ENCODE measurements at regions not wholly inside any gene's neighbourhood (a gene's known extent, or its start where the extent isn't known, plus 50 kb on each side); places are given as distances from the start of the nearest gene placed in this dataset.
A peak's percentile ranks its signal among the peaks of the same experiment; 100 is the strongest.

DNA sequence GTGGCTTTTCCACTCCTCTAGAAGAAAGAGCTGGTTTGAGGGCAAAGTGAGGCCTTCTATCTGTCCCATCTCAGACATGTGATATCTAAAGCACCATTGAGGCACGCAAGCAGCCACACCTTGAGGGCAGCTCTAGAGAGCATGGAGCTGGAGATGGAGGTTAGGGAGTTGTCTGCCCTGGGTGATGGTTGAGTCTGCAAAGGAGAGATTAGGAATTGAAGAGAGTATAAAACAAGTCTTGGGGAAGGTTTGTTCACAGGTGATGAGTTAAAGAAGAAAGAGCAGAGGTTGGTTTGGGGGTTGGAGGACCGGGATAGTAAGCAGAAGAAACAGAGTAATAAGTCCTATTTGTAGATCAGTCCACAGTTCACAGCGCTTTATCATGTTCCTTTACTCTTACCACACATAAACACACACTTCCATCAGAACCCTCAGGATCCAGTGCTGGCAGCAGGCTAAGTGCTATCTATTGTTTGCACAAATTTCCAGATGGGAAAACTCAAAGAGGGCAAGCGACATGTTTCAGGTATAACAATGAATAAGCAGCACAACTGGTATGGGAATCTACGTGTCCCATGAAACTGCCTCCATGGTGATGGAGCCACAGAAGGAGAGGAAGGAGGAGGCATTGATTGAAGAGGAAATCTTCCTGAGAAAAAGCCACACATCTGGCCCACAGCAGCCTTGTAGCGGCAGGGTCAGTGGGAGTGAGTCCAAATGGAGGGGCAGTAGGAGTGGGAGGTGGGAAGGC, 65.8 kb downstream of the RASSF10 start:
- H3K9me3 ChIP-seq = no peaks in the 10 kb centered on the region
- H3K4me1 ChIP-seq = peaks cover 5% of the 10 kb centered on the region
- intact Hi-C loops (cut with DNase I) = no loop called here
- H3K27ac ChIP-seq = no peak overlapping the region
- H3K27me3 ChIP-seq = no peaks in the 10 kb centered on the region
- TF ChIP-seq, protein P1, sequence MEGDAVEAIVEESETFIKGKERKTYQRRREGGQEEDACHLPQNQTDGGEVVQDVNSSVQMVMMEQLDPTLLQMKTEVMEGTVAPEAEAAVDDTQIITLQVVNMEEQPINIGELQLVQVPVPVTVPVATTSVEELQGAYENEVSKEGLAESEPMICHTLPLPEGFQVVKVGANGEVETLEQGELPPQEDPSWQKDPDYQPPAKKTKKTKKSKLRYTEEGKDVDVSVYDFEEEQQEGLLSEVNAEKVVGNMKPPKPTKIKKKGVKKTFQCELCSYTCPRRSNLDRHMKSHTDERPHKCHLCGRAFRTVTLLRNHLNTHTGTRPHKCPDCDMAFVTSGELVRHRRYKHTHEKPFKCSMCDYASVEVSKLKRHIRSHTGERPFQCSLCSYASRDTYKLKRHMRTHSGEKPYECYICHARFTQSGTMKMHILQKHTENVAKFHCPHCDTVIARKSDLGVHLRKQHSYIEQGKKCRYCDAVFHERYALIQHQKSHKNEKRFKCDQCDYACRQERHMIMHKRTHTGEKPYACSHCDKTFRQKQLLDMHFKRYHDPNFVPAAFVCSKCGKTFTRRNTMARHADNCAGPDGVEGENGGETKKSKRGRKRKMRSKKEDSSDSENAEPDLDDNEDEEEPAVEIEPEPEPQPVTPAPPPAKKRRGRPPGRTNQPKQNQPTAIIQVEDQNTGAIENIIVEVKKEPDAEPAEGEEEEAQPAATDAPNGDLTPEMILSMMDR (IDR thresholded peaks at IDR 0.05) = no peak
- no peak for TF ChIP-seq POLR2A (IDR thresholded peaks at IDR 0.05)
- TF ChIP-seq POLR2AphosphoS5 (IDR thresholded peaks at IDR 0.05; ENCODE audit: insufficient read depth in 1 of 2, low read depth in 1 of 2) = no peak
- peak in 1 of 2 donors; percentile 64 for DNase-seq (ENCODE audit: extremely low spot score in 2 of 2)
- H3K36me3 ChIP-seq = no peaks in the 10 kb centered on the region
- H3K4me3 ChIP-seq = no peak overlapping the region

DNA sequence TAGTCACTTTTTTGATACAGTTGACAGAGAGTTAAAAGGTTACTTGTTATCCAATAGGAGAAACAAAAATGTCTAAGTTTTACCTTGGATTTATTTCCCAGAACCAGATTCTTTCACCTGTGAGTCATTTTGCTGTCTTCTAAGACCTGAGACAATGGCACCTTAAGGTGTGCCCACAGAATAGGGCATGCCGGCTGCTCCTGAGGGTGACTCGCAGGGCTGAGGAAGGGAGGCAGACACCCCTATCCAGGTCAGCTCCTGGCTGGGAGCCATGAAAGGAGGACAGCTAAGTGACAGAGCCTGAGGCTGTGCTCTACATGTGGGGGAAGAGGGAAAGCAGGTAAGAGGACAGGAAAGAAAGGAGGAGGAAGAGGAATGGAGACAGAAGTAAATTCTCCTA, 67.8 kb downstream of the RASSF10 start:
- Histone ChIP-seq H3K4me1 (peaks cover 5% of the 10 kb centered on the region), H3K27me3 (no peaks in the 10 kb centered on the region), H3K9me3 (no peaks in the 10 kb centered on the region), H3K4me3 (no peak overlapping the region), H3K27ac (no peak overlapping the region), H3K36me3 (no peaks in the 10 kb centered on the region)
- TF ChIP-seq POLR2A (IDR thresholded peaks at IDR 0.05) (no peak), POLR2AphosphoS5 (IDR thresholded peaks at IDR 0.05; ENCODE audit: insufficient read depth in 1 of 2, low read depth in 1 of 2) (no peak)
- TF ChIP-seq, protein P1 (IDR thresholded peaks at IDR 0.05) = no peak
- peak in 1 of 2 donors; percentile 67 for DNase-seq (ENCODE audit: extremely low spot score in 2 of 2)
- intact Hi-C loops (cut with DNase I) = no loop called here

DNA sequence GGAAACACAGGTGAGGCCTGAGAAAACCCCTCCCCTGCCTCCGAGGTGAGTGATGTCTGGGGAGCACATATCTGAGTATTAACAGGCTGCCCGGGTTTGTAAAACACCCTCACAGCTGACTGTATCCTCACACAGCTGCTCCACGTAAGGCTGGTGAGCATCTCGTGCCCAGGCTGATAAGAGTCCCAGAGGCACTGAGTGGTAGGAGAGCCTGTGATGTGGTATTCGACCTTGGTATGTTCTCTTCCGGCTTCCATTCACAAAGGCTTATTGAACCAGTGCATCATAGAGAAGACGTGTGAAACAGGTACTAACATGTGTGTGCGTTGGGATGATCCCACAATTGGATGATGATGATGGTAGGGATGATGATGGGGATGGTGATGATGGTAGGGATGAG, 71.7 kb downstream of the RASSF10 start:
- intact Hi-C loops (cut with DNase I) = no loop called here
- DNase-seq (ENCODE audit: extremely low spot score in 2 of 2) = peak in 1 of 2 donors; percentile 56
- Histone ChIP-seq H3K27me3 (no peaks in the 10 kb centered on the region), H3K9me3 (no peaks in the 10 kb centered on the region), H3K27ac (no peak overlapping the region), H3K36me3 (no peaks in the 10 kb centered on the region), H3K4me3 (no peak overlapping the region), H3K4me1 (peaks cover 5% of the 10 kb centered on the region)
- TF ChIP-seq, protein P1 (IDR thresholded peaks at IDR 0.05) = no peak
- no peak for TF ChIP-seq POLR2A (IDR thresholded peaks at IDR 0.05)
- no peak for TF ChIP-seq POLR2AphosphoS5 (IDR thresholded peaks at IDR 0.05; ENCODE audit: insufficient read depth in 1 of 2, low read depth in 1 of 2)

DNA sequence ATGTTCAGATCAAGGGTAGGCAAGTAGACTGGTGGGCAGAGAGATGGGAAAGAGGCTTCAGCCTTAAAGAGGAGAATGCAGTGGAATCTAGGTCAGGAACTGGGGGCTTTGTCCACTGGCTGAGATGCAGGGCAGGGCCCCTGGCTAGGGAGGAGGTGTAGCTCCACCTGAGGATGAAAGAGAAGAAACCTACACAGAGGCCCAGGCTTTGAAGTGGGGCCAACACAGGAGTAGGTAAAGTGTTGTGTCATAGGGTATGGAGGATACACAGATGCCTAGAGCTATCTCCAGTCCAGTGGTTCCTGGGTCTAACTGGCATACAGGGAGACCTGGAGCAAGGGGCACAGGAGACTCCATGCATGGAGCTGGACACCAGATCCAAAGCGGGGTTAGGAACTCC, 73.5 kb downstream of the RASSF10 start:
- H3K27ac ChIP-seq = no peak overlapping the region
- no peak overlapping the region for H3K4me3 ChIP-seq
- H3K9me3 ChIP-seq = no peaks in the 10 kb centered on the region
- H3K27me3 ChIP-seq = no peaks in the 10 kb centered on the region
- peak in 1 of 2 donors; percentile 62 for DNase-seq (ENCODE audit: extremely low spot score in 2 of 2)
- intact Hi-C loops (cut with DNase I) = no loop called here
- TF ChIP-seq, protein P1 (IDR thresholded peaks at IDR 0.05) = no peak
- TF ChIP-seq POLR2AphosphoS5 (IDR thresholded peaks at IDR 0.05; ENCODE audit: insufficient read depth in 1 of 2, low read depth in 1 of 2) = no peak
- no peak for TF ChIP-seq POLR2A (IDR thresholded peaks at IDR 0.05)
- H3K36me3 ChIP-seq = no peaks in the 10 kb centered on the region
- no peaks in the 10 kb centered on the region for H3K4me1 ChIP-seq

DNA sequence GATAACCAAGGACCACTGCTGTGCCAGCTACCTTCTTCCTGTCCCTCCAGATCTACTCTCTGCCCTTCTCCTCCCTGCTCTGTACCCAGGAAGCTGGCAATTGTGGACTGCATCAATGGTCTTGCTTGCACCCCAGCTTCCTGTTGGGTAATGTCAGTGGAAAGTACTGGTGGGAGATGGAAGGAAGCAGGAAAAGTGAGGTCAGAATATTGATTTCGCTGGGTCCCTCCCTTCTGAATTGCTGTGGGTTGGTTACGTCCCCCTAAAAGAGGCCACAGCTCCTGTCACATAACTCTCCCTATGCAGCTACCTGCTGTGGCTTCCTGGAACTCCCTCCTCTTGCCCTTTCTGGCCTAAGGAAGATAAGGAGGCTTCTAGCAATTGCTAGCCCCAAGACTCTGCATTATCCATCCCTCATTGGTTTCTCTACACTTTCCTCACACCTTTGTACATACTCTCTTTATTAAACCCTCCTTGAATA, 81.2 kb downstream of the RASSF10 start:
- H3K27ac ChIP-seq = no peak overlapping the region
- H3K27me3 ChIP-seq = no peaks in the 10 kb centered on the region
- H3K9me3 ChIP-seq = no peaks in the 10 kb centered on the region
- TF ChIP-seq, protein P1 (IDR thresholded peaks at IDR 0.05) = no peak
- no peak for TF ChIP-seq POLR2AphosphoS5 (IDR thresholded peaks at IDR 0.05; ENCODE audit: insufficient read depth in 1 of 2, low read depth in 1 of 2)
- no peak for TF ChIP-seq POLR2A (IDR thresholded peaks at IDR 0.05)
- intact Hi-C loops (cut with DNase I) = no loop called here
- peak in 1 of 2 donors; percentile 70 for DNase-seq (ENCODE audit: extremely low spot score in 2 of 2)
- H3K36me3 ChIP-seq = no peaks in the 10 kb centered on the region
- no peaks in the 10 kb centered on the region for H3K4me1 ChIP-seq
- H3K4me3 ChIP-seq = no peak overlapping the region

All from vagina (tissue), 2 donors.